ENCODE measurements at regions not wholly inside any gene's neighbourhood (a gene's known extent, or its start where the extent isn't known, plus 50 kb on each side); places are given as distances from the start of the nearest gene placed in this dataset.

DNA sequence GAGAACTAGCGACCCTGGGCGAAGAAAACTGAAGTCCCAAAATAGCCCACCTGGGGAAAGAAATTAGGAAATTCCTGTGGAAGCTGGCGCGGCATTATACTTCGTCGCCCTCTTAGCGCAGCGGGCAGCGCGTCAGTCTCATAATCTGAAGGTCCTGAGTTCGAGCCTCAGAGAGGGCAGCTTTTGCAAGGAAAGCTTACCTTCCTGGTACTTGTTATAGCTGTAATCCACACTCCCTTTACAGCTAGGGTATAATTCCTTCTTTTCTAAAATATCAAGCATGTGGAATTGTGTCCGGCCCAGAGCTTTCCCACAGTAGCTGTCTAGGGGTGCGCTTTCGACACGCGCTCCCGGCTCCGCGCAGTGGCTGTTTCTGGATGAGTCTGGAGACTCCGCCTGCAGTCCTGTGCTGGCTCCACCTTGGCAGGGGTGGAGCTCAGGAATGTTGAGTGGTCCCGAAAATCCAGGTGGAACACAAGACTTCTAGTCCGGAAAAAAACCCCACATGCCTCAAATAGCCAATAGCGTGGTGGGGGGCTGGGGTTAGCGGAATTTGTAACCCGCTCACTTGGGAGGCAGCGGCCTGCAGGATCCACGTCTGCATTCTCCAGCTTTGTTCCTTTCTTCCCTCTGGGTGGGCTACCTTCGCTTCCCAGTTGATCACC lies 83.7 kb upstream of the ZNF322 start:
- TF ChIP-seq CTCF (conservative IDR thresholded peaks at IDR 0.05; ENCODE audit: low read depth in 2 of 2) (no peak), EZH2phosphoT487 (IDR thresholded peaks at IDR 0.05; ENCODE audit: unreplicated experiment) (no peak), JUNB (IDR thresholded peaks at IDR 0.05; ENCODE audit: unreplicated experiment) (no peak), EZH2 (IDR thresholded peaks at IDR 0.05; ENCODE audit: low read depth, unreplicated experiment) (no peak), CREB1 (CRISPR knock-in tag; IDR thresholded peaks at IDR 0.05; ENCODE audit: low read depth) (peak; percentile 73)
- TF ChIP-seq, protein P1, sequence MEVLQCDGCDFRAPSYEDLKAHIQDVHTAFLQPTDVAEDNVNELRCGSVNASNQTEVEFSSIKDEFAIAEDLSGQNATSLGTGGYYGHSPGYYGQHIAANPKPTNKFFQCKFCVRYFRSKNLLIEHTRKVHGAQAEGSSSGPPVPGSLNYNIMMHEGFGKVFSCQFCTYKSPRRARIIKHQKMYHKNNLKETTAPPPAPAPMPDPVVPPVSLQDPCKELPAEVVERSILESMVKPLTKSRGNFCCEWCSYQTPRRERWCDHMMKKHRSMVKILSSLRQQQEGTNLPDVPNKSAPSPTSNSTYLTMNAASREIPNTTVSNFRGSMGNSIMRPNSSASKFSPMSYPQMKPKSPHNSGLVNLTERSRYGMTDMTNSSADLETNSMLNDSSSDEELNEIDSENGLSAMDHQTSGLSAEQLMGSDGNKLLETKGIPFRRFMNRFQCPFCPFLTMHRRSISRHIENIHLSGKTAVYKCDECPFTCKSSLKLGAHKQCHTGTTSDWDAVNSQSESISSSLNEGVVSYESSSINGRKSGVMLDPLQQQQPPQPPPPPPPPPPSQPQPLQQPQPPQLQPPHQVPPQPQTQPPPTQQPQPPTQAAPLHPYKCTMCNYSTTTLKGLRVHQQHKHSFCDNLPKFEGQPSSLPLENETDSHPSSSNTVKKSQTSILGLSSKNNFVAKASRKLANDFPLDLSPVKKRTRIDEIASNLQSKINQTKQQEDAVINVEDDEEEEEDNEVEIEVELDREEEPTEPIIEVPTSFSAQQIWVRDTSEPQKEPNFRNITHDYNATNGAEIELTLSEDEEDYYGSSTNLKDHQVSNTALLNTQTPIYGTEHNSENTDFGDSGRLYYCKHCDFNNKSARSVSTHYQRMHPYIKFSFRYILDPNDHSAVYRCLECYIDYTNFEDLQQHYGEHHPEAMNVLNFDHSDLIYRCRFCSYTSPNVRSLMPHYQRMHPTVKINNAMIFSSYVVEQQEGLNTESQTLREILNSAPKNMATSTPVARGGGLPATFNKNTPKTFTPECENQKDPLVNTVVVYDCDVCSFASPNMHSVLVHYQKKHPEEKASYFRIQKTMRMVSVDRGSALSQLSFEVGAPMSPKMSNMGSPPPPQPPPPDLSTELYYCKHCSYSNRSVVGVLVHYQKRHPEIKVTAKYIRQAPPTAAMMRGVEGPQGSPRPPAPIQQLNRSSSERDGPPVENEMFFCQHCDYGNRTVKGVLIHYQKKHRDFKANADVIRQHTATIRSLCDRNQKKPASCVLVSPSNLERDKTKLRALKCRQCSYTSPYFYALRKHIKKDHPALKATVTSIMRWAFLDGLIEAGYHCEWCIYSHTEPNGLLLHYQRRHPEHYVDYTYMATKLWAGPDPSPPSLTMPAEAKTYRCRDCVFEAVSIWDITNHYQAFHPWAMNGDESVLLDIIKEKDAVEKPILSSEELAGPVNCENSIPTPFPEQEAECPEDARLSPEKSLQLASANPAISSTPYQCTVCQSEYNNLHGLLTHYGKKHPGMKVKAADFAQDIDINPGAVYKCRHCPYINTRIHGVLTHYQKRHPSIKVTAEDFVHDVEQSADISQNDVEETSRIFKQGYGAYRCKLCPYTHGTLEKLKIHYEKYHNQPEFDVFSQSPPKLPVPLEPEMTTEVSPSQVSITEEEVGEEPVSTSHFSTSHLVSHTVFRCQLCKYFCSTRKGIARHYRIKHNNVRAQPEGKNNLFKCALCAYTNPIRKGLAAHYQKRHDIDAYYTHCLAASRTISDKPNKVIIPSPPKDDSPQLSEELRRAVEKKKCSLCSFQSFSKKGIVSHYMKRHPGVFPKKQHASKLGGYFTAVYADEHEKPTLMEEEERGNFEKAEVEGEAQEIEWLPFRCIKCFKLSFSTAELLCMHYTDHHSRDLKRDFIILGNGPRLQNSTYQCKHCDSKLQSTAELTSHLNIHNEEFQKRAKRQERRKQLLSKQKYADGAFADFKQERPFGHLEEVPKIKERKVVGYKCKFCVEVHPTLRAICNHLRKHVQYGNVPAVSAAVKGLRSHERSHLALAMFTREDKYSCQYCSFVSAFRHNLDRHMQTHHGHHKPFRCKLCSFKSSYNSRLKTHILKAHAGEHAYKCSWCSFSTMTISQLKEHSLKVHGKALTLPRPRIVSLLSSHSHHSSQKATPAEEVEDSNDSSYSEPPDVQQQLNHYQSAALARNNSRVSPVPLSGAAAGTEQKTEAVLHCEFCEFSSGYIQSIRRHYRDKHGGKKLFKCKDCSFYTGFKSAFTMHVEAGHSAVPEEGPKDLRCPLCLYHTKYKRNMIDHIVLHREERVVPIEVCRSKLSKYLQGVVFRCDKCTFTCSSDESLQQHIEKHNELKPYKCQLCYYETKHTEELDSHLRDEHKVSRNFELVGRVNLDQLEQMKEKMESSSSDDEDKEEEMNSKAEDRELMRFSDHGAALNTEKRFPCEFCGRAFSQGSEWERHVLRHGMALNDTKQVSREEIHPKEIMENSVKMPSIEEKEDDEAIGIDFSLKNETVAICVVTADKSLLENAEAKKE (CRISPR knock-in tag; IDR thresholded peaks at IDR 0.05) = no peak
